Endodermal cell (in vitro differentiated cells): ENCODE measurements at regions not wholly inside any gene's neighbourhood (a gene's known extent, or its start where the extent isn't known, plus 50 kb on each side); places are given as distances from the start of the nearest gene placed in this dataset.

ENCODE experiments used
- DNase-seq: peaks from one replicate; pipeline ENCODE4 v3.0.0-alpha.2; 2017
- H3K27ac ChIP-seq: 2 replicates; pipeline ENCODE4 v1.5.1; 2013; ENCODE audit warnings: mild to moderate bottlenecking, low read depth, low read length, moderate library complexity
- H3K27me3 ChIP-seq: 2 replicates; pipeline ENCODE4 v1.6.1; 2013; ENCODE audit warnings: mild to moderate bottlenecking, low read length, moderate library complexity; ENCODE audit not compliant: insufficient read depth, control insufficient read depth, poor library complexity, severe bottlenecking
- H3K36me3 ChIP-seq: 2 replicates; pipeline ENCODE4 v1.7.0; 2013; ENCODE audit warnings: mild to moderate bottlenecking, low read length, moderate library complexity; ENCODE audit not compliant: control insufficient read depth, insufficient read depth
- H3K4me1 ChIP-seq: one replicate; pipeline ENCODE4 v1.7.0; 2013; ENCODE audit warnings: low read length; ENCODE audit not compliant: control insufficient read depth, insufficient read depth
- H3K4me3 ChIP-seq: 2 replicates; pipeline ENCODE4 v1.5.1; 2013; ENCODE audit warnings: mild to moderate bottlenecking, low read length, moderate library complexity
- H3K9ac ChIP-seq: 2 replicates; pipeline ENCODE4 v1.6.1; 2013; ENCODE audit warnings: mild to moderate bottlenecking, low read length, moderate library complexity; ENCODE audit not compliant: poor library complexity, severe bottlenecking; ENCODE audit errors: extremely low read depth
- H3K9me3 ChIP-seq: 2 replicates; pipeline ENCODE4 v1.6.1; 2013; ENCODE audit warnings: mild to moderate bottlenecking, low read length, moderate library complexity; ENCODE audit not compliant: control insufficient read depth
- H3K27ac Mint-ChIP-seq: 2 replicates; pipeline ENCODE4 v1.8.0; 2020; ENCODE audit warnings: mixed read lengths
- H3K27me3 Mint-ChIP-seq: 2 replicates; pipeline ENCODE4 v1.8.0; 2021; ENCODE audit warnings: mild to moderate bottlenecking, mixed read lengths; ENCODE audit not compliant: insufficient read depth
- H3K36me3 Mint-ChIP-seq: 2 replicates; pipeline ENCODE4 v1.8.0; 2020; ENCODE audit warnings: low read depth, mixed read lengths
- H3K4me1 Mint-ChIP-seq: 2 replicates; pipeline ENCODE4 v1.8.0; 2020; ENCODE audit warnings: mixed read lengths
- H3K4me3 Mint-ChIP-seq: 2 replicates; pipeline ENCODE4 v1.8.0; 2020; ENCODE audit warnings: mild to moderate bottlenecking, moderate library complexity, mixed read lengths
- H3K9me3 Mint-ChIP-seq: 2 replicates; pipeline ENCODE4 v1.8.0; 2020; ENCODE audit warnings: mild to moderate bottlenecking, mixed read lengths
- WGBS, 2 experiments: methylation state at CpG; one replicate each; pipeline versions ENCODE4 v1.1.5 to v1.1.7; 2013; ENCODE audit warnings: missing lambda C conversion rate in 2 of 2, mixed read lengths in 1 of 2; ENCODE audit not compliant: insufficient coverage in 1 of 2, insufficient read length in 1 of 2; 5-methylcytosine and 5-hydroxymethylcytosine counted together
- TF ChIP-seq, protein P1 (sequence below): fragments of 200-600 bp; sonication (generic); conservative IDR thresholded peaks from 2 replicates; pipeline ENCODE4 v1.5.0; 2021; ENCODE audit warnings: antibody characterized with exemption, mild to moderate bottlenecking

DNA sequence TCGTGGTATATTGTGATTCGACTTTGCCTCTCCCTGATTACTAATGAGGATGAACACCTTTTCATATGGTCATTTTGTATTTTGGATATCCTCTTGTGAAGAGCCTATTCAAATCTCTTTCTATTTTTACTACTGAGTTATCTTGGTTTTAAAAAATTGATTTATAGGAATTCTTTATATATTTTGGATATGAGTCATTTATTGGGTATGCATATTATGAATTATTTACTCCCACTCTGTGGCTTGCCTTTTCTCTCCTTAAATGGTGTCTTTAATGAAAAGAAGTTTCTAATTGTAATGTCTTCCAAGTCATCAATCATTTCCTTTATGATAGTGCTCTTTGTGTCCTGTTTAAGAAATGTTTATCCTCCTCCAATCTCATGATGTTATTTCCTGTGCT lies 191.5 kb upstream of the DPH6 start:
- H3K4me1 Mint-ChIP-seq = no peaks in the 10 kb centered on the region
- Histone ChIP-seq H3K4me3 (no peak overlapping the region), H3K27ac (no peak overlapping the region), H3K4me1 (no peaks in the 10 kb centered on the region), H3K9me3 (no peaks in the 10 kb centered on the region), H3K9ac (no peak overlapping the region), H3K27me3 (no peaks in the 10 kb centered on the region), H3K36me3 (no peaks in the 10 kb centered on the region)
- no peak overlapping the region for H3K27ac Mint-ChIP-seq
- no peak for DNase-seq
- 95% methylated on average over 2 of the region's 2 CpGs; no CpG with 5 or more reads in 1 of the 2 experiments for WGBS, 2 experiments
- TF ChIP-seq, protein P1, sequence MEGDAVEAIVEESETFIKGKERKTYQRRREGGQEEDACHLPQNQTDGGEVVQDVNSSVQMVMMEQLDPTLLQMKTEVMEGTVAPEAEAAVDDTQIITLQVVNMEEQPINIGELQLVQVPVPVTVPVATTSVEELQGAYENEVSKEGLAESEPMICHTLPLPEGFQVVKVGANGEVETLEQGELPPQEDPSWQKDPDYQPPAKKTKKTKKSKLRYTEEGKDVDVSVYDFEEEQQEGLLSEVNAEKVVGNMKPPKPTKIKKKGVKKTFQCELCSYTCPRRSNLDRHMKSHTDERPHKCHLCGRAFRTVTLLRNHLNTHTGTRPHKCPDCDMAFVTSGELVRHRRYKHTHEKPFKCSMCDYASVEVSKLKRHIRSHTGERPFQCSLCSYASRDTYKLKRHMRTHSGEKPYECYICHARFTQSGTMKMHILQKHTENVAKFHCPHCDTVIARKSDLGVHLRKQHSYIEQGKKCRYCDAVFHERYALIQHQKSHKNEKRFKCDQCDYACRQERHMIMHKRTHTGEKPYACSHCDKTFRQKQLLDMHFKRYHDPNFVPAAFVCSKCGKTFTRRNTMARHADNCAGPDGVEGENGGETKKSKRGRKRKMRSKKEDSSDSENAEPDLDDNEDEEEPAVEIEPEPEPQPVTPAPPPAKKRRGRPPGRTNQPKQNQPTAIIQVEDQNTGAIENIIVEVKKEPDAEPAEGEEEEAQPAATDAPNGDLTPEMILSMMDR = no peak
- no peaks in the 10 kb centered on the region for H3K27me3 Mint-ChIP-seq
- H3K36me3 Mint-ChIP-seq = no peaks in the 10 kb centered on the region
- H3K4me3 Mint-ChIP-seq = no peak overlapping the region
- peaks cover under 1% of the 10 kb centered on the region for H3K9me3 Mint-ChIP-seq

DNA sequence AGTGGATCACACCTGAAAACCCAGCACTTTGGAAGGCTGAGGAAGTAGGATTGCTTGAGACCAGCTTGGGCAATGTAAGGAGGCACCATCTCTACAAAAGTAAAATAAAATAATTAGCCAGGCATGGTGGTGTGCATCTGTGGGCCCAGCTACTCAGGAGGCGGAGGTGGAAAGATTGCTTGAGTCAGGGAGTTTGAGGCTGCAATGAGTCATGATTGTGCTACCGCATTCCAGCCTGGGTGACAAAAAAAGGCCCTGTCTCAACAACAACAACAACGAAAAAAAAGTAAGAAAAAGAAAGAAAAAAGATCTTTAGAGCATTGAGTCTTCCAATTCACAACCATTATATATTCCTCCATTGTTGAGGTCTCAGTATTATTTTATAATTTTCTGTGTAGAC lies 192.4 kb upstream of the DPH6 start:
- H3K36me3 ChIP-seq = no peaks in the 10 kb centered on the region
- WGBS, 2 experiments = 83 to 84% methylated on average over 2 of the region's 3 CpGs
- no peaks in the 10 kb centered on the region for H3K4me1 Mint-ChIP-seq
- peaks cover 4% of the 10 kb centered on the region for H3K9me3 Mint-ChIP-seq
- no peak overlapping the region for H3K4me3 ChIP-seq
- H3K4me1 ChIP-seq = no peaks in the 10 kb centered on the region
- no peaks in the 10 kb centered on the region for H3K27me3 Mint-ChIP-seq
- H3K9me3 ChIP-seq = no peaks in the 10 kb centered on the region
- no peak overlapping the region for H3K27ac ChIP-seq
- no peaks in the 10 kb centered on the region for H3K36me3 Mint-ChIP-seq
- H3K27ac Mint-ChIP-seq = no peak overlapping the region
- H3K27me3 ChIP-seq = no peaks in the 10 kb centered on the region
- TF ChIP-seq, protein P1 = no peak
- no peak overlapping the region for H3K9ac ChIP-seq
- peak; percentile 59 for DNase-seq
- H3K4me3 Mint-ChIP-seq = no peak overlapping the region

DNA sequence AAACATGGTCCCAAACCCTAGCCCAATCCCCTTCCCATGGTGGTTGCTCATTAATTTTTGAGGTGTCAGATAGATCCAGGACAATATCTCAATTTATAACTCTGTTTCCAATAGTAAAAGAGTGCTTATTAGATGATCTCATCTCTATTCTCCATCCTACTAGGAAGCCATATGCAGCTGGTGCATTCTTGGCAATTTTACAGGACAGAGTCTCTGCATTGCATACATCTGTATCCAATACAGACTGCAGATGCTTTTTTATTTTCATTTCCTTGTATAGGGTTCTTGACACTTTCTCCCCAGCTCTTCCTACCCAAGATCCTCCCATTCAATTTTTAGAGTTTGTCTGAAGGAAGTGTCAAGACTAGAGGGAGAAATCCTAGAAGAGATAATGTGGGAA lies 194.8 kb upstream of the DPH6 start:
- Histone ChIP-seq H3K4me1 (no peaks in the 10 kb centered on the region), H3K36me3 (no peaks in the 10 kb centered on the region), H3K9me3 (no peaks in the 10 kb centered on the region), H3K27ac (no peak overlapping the region), H3K27me3 (no peaks in the 10 kb centered on the region), H3K4me3 (no peak overlapping the region), H3K9ac (no peak overlapping the region)
- no peak for DNase-seq
- no peaks in the 10 kb centered on the region for H3K36me3 Mint-ChIP-seq
- no peaks in the 10 kb centered on the region for H3K4me1 Mint-ChIP-seq
- TF ChIP-seq, protein P1 = no peak
- no peaks in the 10 kb centered on the region for H3K27me3 Mint-ChIP-seq
- no peak overlapping the region for H3K27ac Mint-ChIP-seq
- H3K9me3 Mint-ChIP-seq = peaks cover 4% of the 10 kb centered on the region
- no peak overlapping the region for H3K4me3 Mint-ChIP-seq
